Panc1 (cell line): ENCODE measurements at regions not wholly inside any gene's neighbourhood (a gene's known extent, or its start where the extent isn't known, plus 50 kb on each side); places are given as distances from the start of the nearest gene placed in this dataset.

ENCODE experiments used
- ATAC-seq: fragments of 200-7000 bp; cut with Tn5 transposase; 2 replicates; pipeline ENCODE4 v1.9.1; 2020; ENCODE audit warnings: mild to moderate bottlenecking, moderate library complexity
- BruUV-seq: library from RNA; stranded (reverse); fragments of 400-500 nt; replicated peaks from 2 replicates; lab custom pipeline; 2021; lab: Mats Ljungman, UMichigan
- CTCF ChIA-PET: fragments of 300-600 bp; sonication (Branson Sonifier 250); formaldehyde crosslinking; loops from one replicate; lab custom pipeline; 2022; ENCODE audit warnings: antibody characterized with exemption; lab: Charles Lee
- POLR2A ChIA-PET: fragments of 300-600 bp; sonication (Branson Sonifier 250); formaldehyde crosslinking; loops from one replicate; lab custom pipeline; 2022; ENCODE audit warnings: antibody characterized with exemption; lab: Charles Lee
- DNase-seq: peaks from one replicate; pipeline ENCODE4 v3.0.0-alpha.2; 2010; ENCODE audit warnings: low read depth, low spot score
- H3K27ac ChIP-seq: 2 replicates; pipeline ENCODE4 v1.5.1; 2011; ENCODE audit warnings: mild to moderate bottlenecking, low read length, inconsistent platforms
- H3K27me3 ChIP-seq: fragments of 200-500 bp; sonication (Bioruptor generic); 2 replicates; pipeline ENCODE4 v1.6.0; 2014; ENCODE audit warnings: low read length, inconsistent platforms; ENCODE audit not compliant: control insufficient read depth, insufficient read depth
- H3K36me3 ChIP-seq: fragments of 200-500 bp; sonication (Bioruptor generic); 2 replicates; pipeline ENCODE4 v1.5.1; 2014; ENCODE audit warnings: inconsistent platforms, mild to moderate bottlenecking, low read length, moderate library complexity; ENCODE audit not compliant: control insufficient read depth, insufficient read depth
- H3K4me1 ChIP-seq: 2 replicates; pipeline ENCODE4 v1.5.1; 2011; ENCODE audit warnings: inconsistent platforms, mild to moderate bottlenecking, low read length, moderate library complexity; ENCODE audit not compliant: control insufficient read depth, insufficient read depth
- H3K4me3 ChIP-seq, 2 experiments: 2 replicates each; pipeline ENCODE4 v1.5.1; 2011 to 2012; ENCODE audit warnings: low read depth in 2 of 2, low read length in 2 of 2, mild to moderate bottlenecking in 2 of 2, inconsistent platforms in 1 of 2, moderate library complexity in 1 of 2
- H3K9me3 ChIP-seq: fragments of 200-500 bp; sonication (Bioruptor generic); 2 replicates; pipeline ENCODE4 v1.5.1; 2014; ENCODE audit warnings: low read depth, mild to moderate bottlenecking, inconsistent platforms, low read length, moderate library complexity; ENCODE audit not compliant: control insufficient read depth, insufficient read depth
- CTCF ChIP-seq: fragments of 450-650 bp; IDR thresholded peaks from 2 replicates; pipeline ENCODE4 v1.5.1; 2017; ENCODE audit warnings: mild to moderate bottlenecking
- POLR2AphosphoS5 ChIP-seq: IDR thresholded peaks from 2 replicates; pipeline ENCODE4 v1.6.1; 2012; ENCODE audit warnings: mild to moderate bottlenecking, low read depth, low read length, moderate library complexity
- SIN3A ChIP-seq: IDR thresholded peaks from 2 replicates; pipeline ENCODE4 v1.6.1; 2012; ENCODE audit warnings: low read depth, mild to moderate bottlenecking, low read length, moderate library complexity, borderline replicate concordance; ENCODE audit not compliant: insufficient read depth
- TCF7L2 ChIP-seq: IDR thresholded peaks from 2 replicates; pipeline ENCODE4 v1.6.1; 2011; ENCODE audit warnings: mild to moderate bottlenecking, low read depth, low read length, inconsistent platforms
- in situ Hi-C: cut with HindIII; loops from 2 replicates; pipeline ENCODE4 v1.10.0; 2016; ENCODE audit warnings: low sequenced_read_pairs, low pct_unique_long_range_greater_than_20kb
- intact Hi-C: fragments of 100-400 bp; cut with micrococcal nuclease; formaldehyde crosslinking; loops from one replicate; pipeline ENCODE4 v1.10.0; 2022; ENCODE audit not compliant: unreplicated experiment
- TF ChIP-seq, protein P1 (sequence below), 2 experiments: IDR thresholded peaks; 2 replicates each; pipeline ENCODE4 v1.6.1; 2011 to 2012; ENCODE audit warnings: low read depth in 2 of 2, control low read depth in 1 of 2, low read length in 1 of 2, mild to moderate bottlenecking in 1 of 2, moderate library complexity in 1 of 2; ENCODE audit not compliant: insufficient read depth in 1 of 2

DNA sequence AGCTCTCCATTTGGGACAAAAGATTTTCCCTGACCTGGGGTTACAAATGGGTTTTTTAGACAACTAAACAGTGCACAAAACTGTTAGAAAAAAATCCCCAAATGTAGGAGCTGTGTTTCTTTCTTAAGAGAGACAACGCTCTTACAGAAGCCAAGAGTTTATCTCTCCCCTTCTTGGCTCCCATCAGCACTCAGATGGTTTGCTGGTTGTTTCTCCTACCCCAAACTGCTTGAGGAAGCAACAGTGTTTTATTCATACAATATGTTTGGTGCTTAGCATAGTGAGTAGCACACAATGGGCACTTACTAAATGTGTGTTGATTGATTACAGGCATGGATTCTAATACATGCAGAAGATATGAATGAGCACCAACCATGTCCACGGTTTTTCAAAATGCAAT lies 209.5 kb upstream of the ANO5 start:
- ATAC-seq (no peak), DNase-seq (no peak)
- intact Hi-C loops, result no loop called here
- BruUV-seq, result no TSS peak
- TF ChIP-seq, protein P1, sequence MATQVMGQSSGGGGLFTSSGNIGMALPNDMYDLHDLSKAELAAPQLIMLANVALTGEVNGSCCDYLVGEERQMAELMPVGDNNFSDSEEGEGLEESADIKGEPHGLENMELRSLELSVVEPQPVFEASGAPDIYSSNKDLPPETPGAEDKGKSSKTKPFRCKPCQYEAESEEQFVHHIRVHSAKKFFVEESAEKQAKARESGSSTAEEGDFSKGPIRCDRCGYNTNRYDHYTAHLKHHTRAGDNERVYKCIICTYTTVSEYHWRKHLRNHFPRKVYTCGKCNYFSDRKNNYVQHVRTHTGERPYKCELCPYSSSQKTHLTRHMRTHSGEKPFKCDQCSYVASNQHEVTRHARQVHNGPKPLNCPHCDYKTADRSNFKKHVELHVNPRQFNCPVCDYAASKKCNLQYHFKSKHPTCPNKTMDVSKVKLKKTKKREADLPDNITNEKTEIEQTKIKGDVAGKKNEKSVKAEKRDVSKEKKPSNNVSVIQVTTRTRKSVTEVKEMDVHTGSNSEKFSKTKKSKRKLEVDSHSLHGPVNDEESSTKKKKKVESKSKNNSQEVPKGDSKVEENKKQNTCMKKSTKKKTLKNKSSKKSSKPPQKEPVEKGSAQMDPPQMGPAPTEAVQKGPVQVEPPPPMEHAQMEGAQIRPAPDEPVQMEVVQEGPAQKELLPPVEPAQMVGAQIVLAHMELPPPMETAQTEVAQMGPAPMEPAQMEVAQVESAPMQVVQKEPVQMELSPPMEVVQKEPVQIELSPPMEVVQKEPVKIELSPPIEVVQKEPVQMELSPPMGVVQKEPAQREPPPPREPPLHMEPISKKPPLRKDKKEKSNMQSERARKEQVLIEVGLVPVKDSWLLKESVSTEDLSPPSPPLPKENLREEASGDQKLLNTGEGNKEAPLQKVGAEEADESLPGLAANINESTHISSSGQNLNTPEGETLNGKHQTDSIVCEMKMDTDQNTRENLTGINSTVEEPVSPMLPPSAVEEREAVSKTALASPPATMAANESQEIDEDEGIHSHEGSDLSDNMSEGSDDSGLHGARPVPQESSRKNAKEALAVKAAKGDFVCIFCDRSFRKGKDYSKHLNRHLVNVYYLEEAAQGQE (IDR thresholded peaks at IDR 0.05; ENCODE audit: insufficient read depth in 1 of 2, low read depth in 2 of 2, low read length in 1 of 2), result no peak
- no peak for TF ChIP-seq CTCF
- no peak for TF ChIP-seq TCF7L2
- TF ChIP-seq POLR2AphosphoS5, result no peak
- TF ChIP-seq SIN3A, result no peak
- no peaks in the 10 kb centered on the region for H3K36me3 ChIP-seq
- H3K9me3 ChIP-seq, result no peaks in the 10 kb centered on the region
- in situ Hi-C loops, result no loop called here
- no peaks in the 10 kb centered on the region for H3K27me3 ChIP-seq
- POLR2A ChIA-PET, result no interaction called here
- no peak overlapping the region for H3K4me3 ChIP-seq
- CTCF ChIA-PET, result no interaction called here
- H3K27ac ChIP-seq, result no peak overlapping the region
- H3K4me1 ChIP-seq, result no peaks in the 10 kb centered on the region

DNA sequence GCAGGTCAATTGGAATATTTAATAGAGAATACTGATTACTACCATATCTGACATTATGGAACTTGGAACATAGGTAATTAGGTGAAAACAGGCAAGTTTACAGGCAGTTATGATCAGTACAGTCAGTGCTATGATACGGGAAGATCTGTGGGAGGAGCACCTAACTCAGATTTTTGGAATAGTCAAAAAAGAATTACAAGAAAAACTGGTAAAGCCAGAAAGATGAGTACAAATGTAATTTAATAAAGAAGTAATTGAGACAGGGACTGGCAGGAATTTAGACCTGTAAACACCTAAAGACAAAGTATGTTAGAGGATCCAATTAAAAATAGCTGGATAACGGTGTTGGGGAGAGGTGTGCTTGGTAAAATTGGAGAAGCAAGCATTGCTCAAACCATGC lies 206.5 kb upstream of the ANO5 start:
- TF ChIP-seq POLR2AphosphoS5, result no peak
- TF ChIP-seq CTCF, result no peak
- TF ChIP-seq, protein P1 (IDR thresholded peaks at IDR 0.05; ENCODE audit: insufficient read depth in 1 of 2, low read depth in 2 of 2, low read length in 1 of 2), result no peak
- TF ChIP-seq TCF7L2, result no peak
- no peak for TF ChIP-seq SIN3A
- in situ Hi-C loops (no loop called here), intact Hi-C loops (no loop called here)
- DNase-seq, result no peak
- ATAC-seq, result no peak
- H3K27me3 ChIP-seq, result no peaks in the 10 kb centered on the region
- H3K36me3 ChIP-seq, result no peaks in the 10 kb centered on the region
- POLR2A ChIA-PET, result no interaction called here
- CTCF ChIA-PET, result no interaction called here
- H3K27ac ChIP-seq, result no peak overlapping the region
- H3K9me3 ChIP-seq, result no peaks in the 10 kb centered on the region
- H3K4me3 ChIP-seq, result no peak overlapping the region
- no peaks in the 10 kb centered on the region for H3K4me1 ChIP-seq
- no TSS peak for BruUV-seq
